Transverse colon (tissue), 3 donors: ENCODE measurements at regions not wholly inside any gene's neighbourhood (a gene's known extent, or its start where the extent isn't known, plus 50 kb on each side); places are given as distances from the start of the nearest gene placed in this dataset.
"Not testable (repeated sequence)": the region's sequence is repeated elsewhere in the genome, so short reads cannot be mapped to it uniquely, and the experiment has no call there.

ENCODE experiments used
- POLR2A ChIP-seq: fragments of 450-650 bp; IDR thresholded peaks from one replicate; pipeline ENCODE4 v1.6.1; 2016; ENCODE audit warnings: antibody characterized with exemption, mild to moderate bottlenecking, moderate library complexity
- POLR2AphosphoS5 ChIP-seq, 3 donors: sonication (generic); formaldehyde crosslinking; IDR thresholded peaks; one replicate each; pipeline ENCODE4 v1.6.1; 2016; ENCODE audit warnings: antibody characterized with exemption in 3 of 3

DNA sequence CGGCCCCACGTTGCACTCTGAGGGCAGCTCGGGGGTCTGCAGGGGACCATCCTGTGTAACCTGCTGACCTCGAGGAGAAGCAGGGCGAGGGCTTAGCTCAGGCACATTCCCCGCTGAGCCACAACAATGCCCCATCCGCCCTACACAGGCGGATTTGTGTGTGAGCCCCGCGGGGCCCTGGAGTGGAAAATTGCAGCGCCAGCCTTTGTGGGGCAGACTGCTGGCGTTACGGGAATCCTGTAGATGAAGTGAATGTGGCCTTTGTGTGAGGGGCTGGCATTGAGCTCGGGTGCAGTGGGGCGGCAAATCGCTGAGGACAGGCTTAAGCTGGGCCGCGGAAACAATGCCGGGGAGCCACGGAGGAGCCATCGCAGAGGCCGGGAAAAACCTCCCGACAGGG, 3970.3 kb upstream of the TPTE start:
- not testable (repeated sequence) for TF ChIP-seq POLR2A; POLR2AphosphoS5 (IDR thresholded peaks at IDR 0.05)
